KMS-11 (cell line): ENCODE measurements at regions not wholly inside any gene's neighbourhood (a gene's known extent, or its start where the extent isn't known, plus 50 kb on each side); places are given as distances from the start of the nearest gene placed in this dataset.

Experiments
- H2AFZ ChIP-seq: fragments of 200-600 bp; sonication (generic); 2 replicates; pipeline ENCODE4 v1.6.1; 2016; ENCODE audit warnings: antibody characterized with exemption, mixed run types, low read depth
- H3K27ac ChIP-seq: fragments of 200-600 bp; sonication (generic); 2 replicates; pipeline ENCODE4 v1.6.1; 2016; ENCODE audit warnings: mild to moderate bottlenecking, mixed run types
- H3K27me3 ChIP-seq: fragments of 200-600 bp; sonication (generic); 2 replicates; pipeline ENCODE4 v1.6.1; 2017; ENCODE audit warnings: mild to moderate bottlenecking, low read depth, mixed run types, moderate library complexity; ENCODE audit not compliant: insufficient read depth
- H3K36me3 ChIP-seq: fragments of 200-600 bp; sonication (generic); 2 replicates; pipeline ENCODE4 v1.6.1; 2017; ENCODE audit warnings: mild to moderate bottlenecking, mixed run types; ENCODE audit not compliant: insufficient read depth
- H3K4me1 ChIP-seq: fragments of 200-600 bp; sonication (generic); 2 replicates; pipeline ENCODE4 v1.6.1; 2016; ENCODE audit warnings: mild to moderate bottlenecking, low read depth, mixed run types; ENCODE audit not compliant: poor library complexity, severe bottlenecking
- H3K4me2 ChIP-seq: fragments of 200-600 bp; sonication (generic); 2 replicates; pipeline ENCODE4 v1.7.0; 2016; ENCODE audit warnings: mild to moderate bottlenecking, mixed run types
- H3K4me3 ChIP-seq: fragments of 200-600 bp; sonication (generic); IDR thresholded peaks from 2 replicates; pipeline ENCODE4 v1.6.1; 2017; ENCODE audit warnings: low read depth, low read length, mixed read lengths; ENCODE audit not compliant: insufficient read depth
- H3K79me2 ChIP-seq: fragments of 200-600 bp; sonication (generic); 2 replicates; pipeline ENCODE4 v1.6.1; 2016; ENCODE audit warnings: low read depth, mixed run types; ENCODE audit not compliant: insufficient read depth
- H3K9ac ChIP-seq: fragments of 200-600 bp; sonication (generic); 2 replicates; pipeline ENCODE4 v1.6.1; 2016; ENCODE audit warnings: mild to moderate bottlenecking, mixed run types
- H4K20me1 ChIP-seq: fragments of 200-600 bp; sonication (generic); 2 replicates; pipeline ENCODE4 v1.6.1; 2016; ENCODE audit warnings: mild to moderate bottlenecking, mixed run types; ENCODE audit not compliant: insufficient read depth
- TF ChIP-seq, protein P1 (sequence below): fragments of 200-600 bp; sonication (generic); conservative IDR thresholded peaks from 2 replicates; pipeline ENCODE4 v1.6.1; 2017; ENCODE audit warnings: low read depth, mild to moderate bottlenecking, antibody characterized with exemption, low read length, moderate library complexity, mixed read lengths

DNA sequence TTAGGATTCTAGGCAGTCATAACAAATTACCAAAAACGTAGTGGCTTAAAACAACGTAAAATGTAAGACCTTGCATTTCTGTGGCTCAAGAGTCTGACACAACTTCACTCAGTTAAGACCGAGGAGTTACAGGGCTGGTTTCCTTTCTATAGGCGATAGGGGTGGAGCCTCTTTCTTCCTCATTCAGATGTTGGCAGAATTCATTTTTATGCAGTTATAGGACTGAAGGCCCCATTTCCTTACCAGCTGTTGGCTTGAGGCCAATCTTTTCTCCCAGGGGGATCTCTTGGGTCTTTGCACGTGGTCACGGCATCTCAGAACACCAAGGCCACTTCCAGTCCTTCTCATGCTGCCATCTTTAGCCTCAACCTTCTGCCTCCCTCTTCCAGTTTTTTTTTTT, 145.2 kb downstream of the KCNJ2 start:
- Histone ChIP-seq H3K4me3 (no peak overlapping the region), H3K36me3 (no peaks in the 10 kb centered on the region), H3K4me2 (no peak overlapping the region), H3K79me2 (no peaks in the 10 kb centered on the region), H3K27ac (no peak overlapping the region), H3K4me1 (no peaks in the 10 kb centered on the region), H3K27me3 (no peaks in the 10 kb centered on the region), H3K9ac (no peak overlapping the region), H2AFZ (no peak overlapping the region), H4K20me1 (no peaks in the 10 kb centered on the region)
- TF ChIP-seq, protein P1, sequence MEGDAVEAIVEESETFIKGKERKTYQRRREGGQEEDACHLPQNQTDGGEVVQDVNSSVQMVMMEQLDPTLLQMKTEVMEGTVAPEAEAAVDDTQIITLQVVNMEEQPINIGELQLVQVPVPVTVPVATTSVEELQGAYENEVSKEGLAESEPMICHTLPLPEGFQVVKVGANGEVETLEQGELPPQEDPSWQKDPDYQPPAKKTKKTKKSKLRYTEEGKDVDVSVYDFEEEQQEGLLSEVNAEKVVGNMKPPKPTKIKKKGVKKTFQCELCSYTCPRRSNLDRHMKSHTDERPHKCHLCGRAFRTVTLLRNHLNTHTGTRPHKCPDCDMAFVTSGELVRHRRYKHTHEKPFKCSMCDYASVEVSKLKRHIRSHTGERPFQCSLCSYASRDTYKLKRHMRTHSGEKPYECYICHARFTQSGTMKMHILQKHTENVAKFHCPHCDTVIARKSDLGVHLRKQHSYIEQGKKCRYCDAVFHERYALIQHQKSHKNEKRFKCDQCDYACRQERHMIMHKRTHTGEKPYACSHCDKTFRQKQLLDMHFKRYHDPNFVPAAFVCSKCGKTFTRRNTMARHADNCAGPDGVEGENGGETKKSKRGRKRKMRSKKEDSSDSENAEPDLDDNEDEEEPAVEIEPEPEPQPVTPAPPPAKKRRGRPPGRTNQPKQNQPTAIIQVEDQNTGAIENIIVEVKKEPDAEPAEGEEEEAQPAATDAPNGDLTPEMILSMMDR: no peak

DNA sequence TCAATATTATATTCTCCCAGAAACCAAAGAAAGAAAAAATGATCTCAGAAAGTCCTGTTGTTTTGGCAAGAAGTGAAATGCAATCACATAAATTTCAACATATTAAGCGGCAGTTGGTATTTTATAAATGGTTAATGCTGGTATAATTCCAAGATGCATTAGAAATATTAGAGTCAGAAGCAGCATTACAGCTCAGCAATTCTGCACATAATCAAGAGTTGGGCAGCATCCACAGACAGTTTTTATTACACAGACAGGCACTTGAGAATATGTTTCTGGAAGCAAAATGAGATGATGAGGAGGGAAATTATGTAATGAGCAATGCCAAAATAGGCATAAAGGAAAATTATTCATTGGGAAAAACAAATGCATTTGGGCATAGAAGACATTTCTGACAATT, 148.1 kb downstream of the KCNJ2 start:
- H3K4me1 ChIP-seq: no peaks in the 10 kb centered on the region
- H3K4me3 ChIP-seq: no peak overlapping the region
- no peaks in the 10 kb centered on the region for H3K79me2 ChIP-seq
- TF ChIP-seq, protein P1: no peak
- H3K9ac ChIP-seq: no peak overlapping the region
- no peak overlapping the region for H3K4me2 ChIP-seq
- H4K20me1 ChIP-seq: no peaks in the 10 kb centered on the region
- no peak overlapping the region for H2AFZ ChIP-seq
- no peaks in the 10 kb centered on the region for H3K27me3 ChIP-seq
- no peaks in the 10 kb centered on the region for H3K36me3 ChIP-seq
- no peak overlapping the region for H3K27ac ChIP-seq

DNA sequence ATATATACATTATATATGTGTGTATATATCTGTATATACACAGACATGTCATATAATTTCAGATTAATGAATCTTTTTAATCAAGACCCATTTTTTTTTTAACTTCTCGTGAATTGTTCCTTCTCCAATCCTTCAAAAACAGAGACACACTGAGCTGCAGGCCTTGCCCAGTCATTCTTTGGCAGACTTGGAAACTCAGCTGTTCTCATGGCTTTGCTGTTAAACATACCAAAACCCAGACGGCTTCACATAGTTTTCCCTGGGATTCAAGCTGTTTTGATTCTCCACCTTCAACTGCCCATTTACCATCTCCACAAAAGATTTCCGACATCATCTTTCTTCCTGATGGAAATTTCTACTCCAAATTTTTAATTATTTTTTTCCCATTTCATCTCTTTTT, 148.7 kb downstream of the KCNJ2 start:
- Histone ChIP-seq H3K4me1 (no peaks in the 10 kb centered on the region), H3K27me3 (no peaks in the 10 kb centered on the region), H4K20me1 (no peaks in the 10 kb centered on the region), H2AFZ (no peak overlapping the region), H3K4me3 (no peak overlapping the region), H3K9ac (no peak overlapping the region), H3K4me2 (no peak overlapping the region), H3K36me3 (no peaks in the 10 kb centered on the region), H3K27ac (no peak overlapping the region), H3K79me2 (no peaks in the 10 kb centered on the region)
- TF ChIP-seq, protein P1: no peak

DNA sequence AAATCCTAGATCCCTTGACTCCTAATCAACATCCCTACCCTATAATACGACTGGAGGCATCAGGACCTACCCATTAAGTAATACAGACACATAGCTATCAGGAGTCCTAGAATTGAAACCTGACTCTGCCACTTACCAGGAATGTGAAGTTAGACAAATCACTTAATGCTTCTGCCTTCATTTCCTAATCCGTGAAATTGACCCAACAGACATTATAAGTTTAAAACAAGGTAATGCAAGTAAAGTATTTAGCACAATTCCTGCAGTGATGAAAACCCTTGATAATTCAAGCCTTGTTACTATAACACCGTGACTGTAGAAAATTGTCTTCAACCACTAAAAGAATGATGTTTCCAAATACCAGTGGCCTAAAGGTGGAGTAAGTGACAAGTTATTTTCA, 150.2 kb downstream of the KCNJ2 start:
- no peak overlapping the region for H3K4me3 ChIP-seq
- no peak overlapping the region for H3K27ac ChIP-seq
- no peak overlapping the region for H2AFZ ChIP-seq
- no peaks in the 10 kb centered on the region for H4K20me1 ChIP-seq
- H3K9ac ChIP-seq: no peak overlapping the region
- H3K4me1 ChIP-seq: no peaks in the 10 kb centered on the region
- no peak overlapping the region for H3K4me2 ChIP-seq
- no peaks in the 10 kb centered on the region for H3K79me2 ChIP-seq
- TF ChIP-seq, protein P1: no peak
- H3K27me3 ChIP-seq: no peaks in the 10 kb centered on the region
- no peaks in the 10 kb centered on the region for H3K36me3 ChIP-seq
